Smooth muscle cell (in vitro differentiated cells): ENCODE measurements at regions not wholly inside any gene's neighbourhood (a gene's known extent, or its start where the extent isn't known, plus 50 kb on each side); places are given as distances from the start of the nearest gene placed in this dataset.

Source experiments
- DNase-seq: peaks from one replicate; lab custom pipeline; 2025; ENCODE audit not compliant: unreplicated experiment; lab: John Stamatoyannopoulos, UW
- H2AFZ ChIP-seq: fragments of 200-600 bp; sonication (generic); 2 replicates; pipeline ENCODE4 v1.6.0; 2016; ENCODE audit warnings: antibody characterized with exemption, low read depth, mild to moderate bottlenecking
- H3F3A ChIP-seq: fragments of 200-600 bp; sonication (generic); 2 replicates; pipeline ENCODE4 v1.6.0; 2017; ENCODE audit warnings: antibody characterized with exemption, low read depth
- H3K27ac ChIP-seq: fragments of 200-600 bp; sonication (generic); 2 replicates; pipeline ENCODE4 v1.5.1; 2016; ENCODE audit warnings: low read depth, mild to moderate bottlenecking
- H3K27me3 ChIP-seq: fragments of 200-600 bp; sonication (generic); 2 replicates; pipeline ENCODE4 v1.6.1; 2016; ENCODE audit warnings: low read depth, mild to moderate bottlenecking
- H3K36me3 ChIP-seq: fragments of 200-600 bp; sonication (generic); 2 replicates; pipeline ENCODE4 v1.5.1; 2016; ENCODE audit warnings: low read depth
- H3K4me1 ChIP-seq: fragments of 200-600 bp; sonication (generic); 2 replicates; pipeline ENCODE4 v1.5.1; 2016; ENCODE audit warnings: low read depth
- H3K4me2 ChIP-seq: fragments of 200-600 bp; sonication (generic); 2 replicates; pipeline ENCODE4 v1.6.0; 2016; ENCODE audit warnings: mild to moderate bottlenecking
- H3K4me3 ChIP-seq: fragments of 200-600 bp; sonication (generic); 2 replicates; pipeline ENCODE4 v1.5.1; 2016; ENCODE audit warnings: mild to moderate bottlenecking
- H3K79me2 ChIP-seq: fragments of 200-600 bp; sonication (generic); 2 replicates; pipeline ENCODE4 v1.6.0; 2016; ENCODE audit warnings: low read depth, mild to moderate bottlenecking
- H3K9ac ChIP-seq: fragments of 200-600 bp; sonication (generic); 2 replicates; pipeline ENCODE4 v1.6.0; 2016; ENCODE audit warnings: low read depth
- H3K9me3 ChIP-seq: fragments of 200-600 bp; sonication (generic); replicated peaks from 2 replicates; pipeline ENCODE4 v1.5.1; 2016; ENCODE audit warnings: low read depth
- H4K20me1 ChIP-seq: fragments of 200-600 bp; sonication (generic); 2 replicates; pipeline ENCODE4 v1.6.0; 2016; ENCODE audit warnings: low read depth
- WGBS: methylation state at CpG from one replicate; pipeline ENCODE4 v1.1.7; 2016; ENCODE audit warnings: low lambda C conversion rate; 5-methylcytosine and 5-hydroxymethylcytosine counted together
- TF ChIP-seq, protein P1 (sequence below): fragments of 200-600 bp; sonication (generic); IDR thresholded peaks from 2 replicates; pipeline ENCODE4 v1.5.1; 2017; ENCODE audit warnings: borderline replicate concordance, mild to moderate bottlenecking, antibody characterized with exemption; ENCODE audit not compliant: insufficient read depth, poor library complexity, severe bottlenecking

DNA sequence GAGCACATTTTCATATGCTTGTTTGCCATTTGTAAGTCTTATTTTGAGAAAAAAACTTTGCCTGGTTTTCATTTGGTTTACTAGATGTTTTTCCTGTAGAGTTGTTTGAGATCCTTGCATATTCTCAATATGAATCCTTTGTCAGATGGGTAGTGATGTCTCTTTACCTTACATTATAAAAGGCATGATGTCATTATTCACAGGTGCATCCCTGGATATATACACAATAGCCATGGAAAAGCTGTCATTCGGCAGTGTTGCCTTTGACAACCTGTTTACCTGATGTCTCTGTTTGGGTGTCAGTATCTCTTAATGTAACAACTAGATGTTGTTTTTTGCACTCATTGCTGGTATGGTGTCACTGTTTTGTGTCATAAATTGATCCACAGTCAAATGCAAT, 58.8 kb upstream of the MAL start:
- Histone ChIP-seq H3K4me1 (no peaks in the 10 kb centered on the region), H3K36me3 (no peaks in the 10 kb centered on the region), H3K27me3 (no peaks in the 10 kb centered on the region), H3K27ac (no peak overlapping the region), H3F3A (no peaks in the 10 kb centered on the region), H3K79me2 (no peaks in the 10 kb centered on the region), H3K9ac (no peak overlapping the region), H3K4me3 (no peak overlapping the region), H3K9me3 (peaks cover 17% of the 10 kb centered on the region), H2AFZ (no peak overlapping the region), H3K4me2 (no peak overlapping the region), H4K20me1 (no peaks in the 10 kb centered on the region)
- no peak for DNase-seq
- TF ChIP-seq, protein P1, sequence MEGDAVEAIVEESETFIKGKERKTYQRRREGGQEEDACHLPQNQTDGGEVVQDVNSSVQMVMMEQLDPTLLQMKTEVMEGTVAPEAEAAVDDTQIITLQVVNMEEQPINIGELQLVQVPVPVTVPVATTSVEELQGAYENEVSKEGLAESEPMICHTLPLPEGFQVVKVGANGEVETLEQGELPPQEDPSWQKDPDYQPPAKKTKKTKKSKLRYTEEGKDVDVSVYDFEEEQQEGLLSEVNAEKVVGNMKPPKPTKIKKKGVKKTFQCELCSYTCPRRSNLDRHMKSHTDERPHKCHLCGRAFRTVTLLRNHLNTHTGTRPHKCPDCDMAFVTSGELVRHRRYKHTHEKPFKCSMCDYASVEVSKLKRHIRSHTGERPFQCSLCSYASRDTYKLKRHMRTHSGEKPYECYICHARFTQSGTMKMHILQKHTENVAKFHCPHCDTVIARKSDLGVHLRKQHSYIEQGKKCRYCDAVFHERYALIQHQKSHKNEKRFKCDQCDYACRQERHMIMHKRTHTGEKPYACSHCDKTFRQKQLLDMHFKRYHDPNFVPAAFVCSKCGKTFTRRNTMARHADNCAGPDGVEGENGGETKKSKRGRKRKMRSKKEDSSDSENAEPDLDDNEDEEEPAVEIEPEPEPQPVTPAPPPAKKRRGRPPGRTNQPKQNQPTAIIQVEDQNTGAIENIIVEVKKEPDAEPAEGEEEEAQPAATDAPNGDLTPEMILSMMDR = no peak
- 75% methylated on average over 1 of the region's 1 CpG for WGBS

DNA sequence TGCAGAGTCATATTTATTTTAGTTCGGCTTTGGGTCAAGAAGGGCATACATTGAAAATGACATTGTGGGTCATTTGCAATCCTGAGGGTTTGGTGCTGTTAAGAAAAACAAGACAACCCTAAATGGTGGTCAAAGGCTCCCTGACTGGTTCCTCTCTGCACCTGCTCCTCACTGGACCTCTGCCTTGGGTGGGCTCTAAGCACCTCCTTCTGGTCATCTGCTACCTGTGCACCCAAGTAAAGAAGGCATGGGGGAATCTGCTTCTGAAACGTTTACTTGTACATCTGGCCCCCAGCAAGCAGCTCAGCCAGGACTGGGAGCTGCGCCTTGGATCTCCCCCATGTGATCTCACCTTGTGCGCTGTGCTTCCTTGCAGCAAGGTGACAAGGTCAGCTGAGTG, 55.2 kb upstream of the MAL start:
- Histone ChIP-seq H3K4me2 (no peak overlapping the region), H3K36me3 (no peaks in the 10 kb centered on the region), H3K9me3 (peaks cover 17% of the 10 kb centered on the region), H3F3A (no peaks in the 10 kb centered on the region), H3K9ac (no peak overlapping the region), H3K4me3 (no peak overlapping the region), H3K79me2 (no peaks in the 10 kb centered on the region), H3K4me1 (no peaks in the 10 kb centered on the region), H4K20me1 (no peaks in the 10 kb centered on the region), H2AFZ (no peak overlapping the region), H3K27me3 (no peaks in the 10 kb centered on the region), H3K27ac (no peak overlapping the region)
- TF ChIP-seq, protein P1 = no peak
- DNase-seq = no peak
- WGBS = 60% methylated on average over 4 of the region's 4 CpGs
